ENCODE measurements at regions not wholly inside any gene's neighbourhood (a gene's known extent, or its start where the extent isn't known, plus 50 kb on each side); places are given as distances from the start of the nearest gene placed in this dataset.

- intact Hi-C loops (cut with DNase I; ENCODE audit: low total_unique reads) = no loop called here
- Histone ChIP-seq H3K4me3 (peak overlapping the region; percentile 6 to 26 (median 19)), H3K9me3 (no peaks in the 10 kb centered on the region), H3K27me3 (no peaks in the 10 kb centered on the region), H3K4me1 (peaks cover 11 to 14% (median 12%) of the 10 kb centered on the region in 4 donors), H3K36me3 (no peaks in the 10 kb centered on the region), H3K27ac (peak overlapping the region in 3 of 5 donors; percentile 20 to 59 (median 57))
- DNase-seq = no peak
- TF ChIP-seq POLR2A (IDR thresholded peaks at IDR 0.05) (no peak), CTCF (IDR thresholded peaks at IDR 0.05) (no peak), EP300 (IDR thresholded peaks at IDR 0.05) (no peak), POLR2AphosphoS5 (IDR thresholded peaks at IDR 0.05) (no peak)
- 57 to 76% (median 70%) methylated on average over 12 to 14 of the region's 14 CpGs for WGBS, 5 donors
These were observed 91.7 kb upstream of the MBOAT2 start for GRCh38 chr2:9095226-9095625.

- Histone ChIP-seq H3K4me3 (no peak overlapping the region), H3K27me3 (no peaks in the 10 kb centered on the region), H3K27ac (no peak overlapping the region), H3K9me3 (no peaks in the 10 kb centered on the region), H3K4me1 (peaks cover 11 to 14% (median 12%) of the 10 kb centered on the region in 4 donors), H3K36me3 (no peaks in the 10 kb centered on the region)
- DNase-seq = no peak
- intact Hi-C loops (cut with DNase I; ENCODE audit: low total_unique reads) = no loop called here
- WGBS, 5 donors = 89 to 95% (median 92%) methylated on average over 11 to 14 of the region's 14 CpGs
- TF ChIP-seq POLR2AphosphoS5 (IDR thresholded peaks at IDR 0.05) (no peak), EP300 (IDR thresholded peaks at IDR 0.05) (no peak), CTCF (IDR thresholded peaks at IDR 0.05) (no peak), POLR2A (IDR thresholded peaks at IDR 0.05) (no peak)
These were observed 90.6 kb upstream of the MBOAT2 start for GRCh38 chr2:9094117-9094516.

DNA sequence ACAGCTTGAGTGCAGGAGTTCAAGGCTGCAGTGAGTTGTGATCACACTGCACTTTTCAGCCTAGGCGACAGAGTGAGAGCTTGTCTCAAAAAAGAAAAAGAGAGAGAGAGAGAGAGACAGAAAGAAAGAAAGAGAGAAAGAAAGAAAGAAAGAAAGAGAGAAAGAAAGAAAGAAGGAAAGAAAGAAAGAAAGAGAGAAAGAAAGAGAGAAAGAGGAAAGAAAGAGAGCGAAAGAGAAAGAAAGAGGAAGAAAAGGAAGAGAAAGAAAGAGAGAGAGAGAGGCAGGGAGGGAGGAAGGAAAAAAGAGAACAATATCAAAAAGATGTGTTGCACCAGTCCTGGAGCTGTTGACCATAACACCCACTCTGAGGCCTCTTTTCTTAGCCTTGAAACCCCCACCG, 89.8 kb upstream of the MBOAT2 start:
- Histone ChIP-seq H3K27ac (no peak overlapping the region), H3K4me1 (peaks cover 11 to 14% (median 12%) of the 10 kb centered on the region in 4 donors), H3K9me3 (no peaks in the 10 kb centered on the region), H3K27me3 (no peaks in the 10 kb centered on the region), H3K4me3 (no peak overlapping the region), H3K36me3 (no peaks in the 10 kb centered on the region)
- no peak for DNase-seq
- WGBS, 5 donors = 83 to 95% (median 88%) methylated on average over 3 of the region's 3 CpGs
- no peak for TF ChIP-seq EP300 (IDR thresholded peaks at IDR 0.05)
- no peak for TF ChIP-seq CTCF (IDR thresholded peaks at IDR 0.05)
- no peak for TF ChIP-seq POLR2AphosphoS5 (IDR thresholded peaks at IDR 0.05)
- intact Hi-C loops (cut with DNase I; ENCODE audit: low total_unique reads) = no loop called here

GRCh38 chr2:9092383-9093282, 89.1 kb upstream of the MBOAT2 start:
- Histone ChIP-seq H3K4me1 (peaks cover 11 to 14% (median 12%) of the 10 kb centered on the region in 4 donors), H3K36me3 (no peaks in the 10 kb centered on the region), H3K9me3 (no peaks in the 10 kb centered on the region), H3K4me3 (no peak overlapping the region), H3K27me3 (no peaks in the 10 kb centered on the region), H3K27ac (no peak overlapping the region)
- no peak for TF ChIP-seq POLR2A (IDR thresholded peaks at IDR 0.05)
- TF ChIP-seq POLR2AphosphoS5 (IDR thresholded peaks at IDR 0.05) = no peak
- TF ChIP-seq CTCF (IDR thresholded peaks at IDR 0.05) = no peak
- no peak for TF ChIP-seq EP300 (IDR thresholded peaks at IDR 0.05)
- intact Hi-C loops (cut with DNase I; ENCODE audit: low total_unique reads) = no loop called here
- no peak for DNase-seq
- 78 to 81% (median 79%) methylated on average over 7 of the region's 7 CpGs for WGBS, 5 donors

Data from stomach (tissue), 8 donors.